ENCODE measurements at regions not wholly inside any gene's neighbourhood (a gene's known extent, or its start where the extent isn't known, plus 50 kb on each side); places are given as distances from the start of the nearest gene placed in this dataset.
"Not testable (repeated sequence)": the region's sequence is repeated elsewhere in the genome, so short reads cannot be mapped to it uniquely, and the experiment has no call there.

DNA sequence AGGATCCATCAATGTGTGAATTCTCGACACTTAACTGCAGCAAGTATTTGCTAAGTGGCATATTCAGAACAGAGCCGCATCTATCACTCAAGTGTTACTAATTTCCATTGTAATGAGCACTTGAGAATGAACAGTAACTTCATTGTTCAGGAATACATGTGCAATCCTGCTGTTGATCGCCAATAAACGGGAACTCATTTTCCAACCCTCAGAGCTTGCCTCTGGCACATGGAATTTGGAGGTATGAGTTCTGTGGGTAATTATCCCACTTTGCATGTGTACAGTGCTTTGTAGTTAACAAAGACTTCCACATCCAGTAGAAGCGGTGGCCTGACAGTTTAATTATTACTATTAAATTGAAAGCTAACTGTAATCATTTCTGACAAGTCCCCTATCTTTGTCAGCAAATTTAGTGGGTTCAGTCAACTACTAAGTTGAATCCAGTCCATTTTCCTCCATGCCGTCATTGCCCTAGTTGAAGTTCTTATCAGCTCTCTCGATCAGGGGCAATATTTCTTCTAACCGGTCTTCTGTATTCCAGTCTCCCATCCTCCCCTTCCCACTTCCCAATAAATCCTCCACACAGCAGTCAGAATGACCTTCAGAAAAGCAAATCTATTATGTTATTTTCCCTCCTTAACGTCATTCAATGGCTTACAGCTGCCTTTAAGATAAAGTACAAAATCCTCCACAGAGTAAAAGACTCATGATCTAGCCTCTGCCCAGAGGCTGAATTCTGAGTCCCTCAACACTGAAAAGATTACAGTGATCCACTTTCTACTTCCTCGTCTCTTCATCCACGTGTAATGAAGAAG lies 62.4 kb upstream of the GBA3 start:
- H3K9me2 ChIP-seq (replicated peaks; ENCODE audit: insufficient read depth, low read length); H2AFZ ChIP-seq (ENCODE audit: low read length); H3K36me3 ChIP-seq (replicated peaks; ENCODE audit: insufficient read depth, low read length); H3K4me1 ChIP-seq (ENCODE audit: low read length); H4K20me1 ChIP-seq (ENCODE audit: insufficient read depth, low read length); H3K4me3 ChIP-seq (ENCODE audit: low read length); DNase-seq; H3K4me2 ChIP-seq (ENCODE audit: low read depth, low read length); H3K9me3 ChIP-seq (replicated peaks; ENCODE audit: insufficient read depth, low read length); H3K79me2 ChIP-seq (ENCODE audit: low read length); H3K9ac ChIP-seq (ENCODE audit: low read length); H3K27ac ChIP-seq (ENCODE audit: low read length); H3K27me3 ChIP-seq (replicated peaks; ENCODE audit: insufficient read depth, low read length); H3F3A ChIP-seq (ENCODE audit: insufficient read depth, low read length): not testable (repeated sequence)

DNA sequence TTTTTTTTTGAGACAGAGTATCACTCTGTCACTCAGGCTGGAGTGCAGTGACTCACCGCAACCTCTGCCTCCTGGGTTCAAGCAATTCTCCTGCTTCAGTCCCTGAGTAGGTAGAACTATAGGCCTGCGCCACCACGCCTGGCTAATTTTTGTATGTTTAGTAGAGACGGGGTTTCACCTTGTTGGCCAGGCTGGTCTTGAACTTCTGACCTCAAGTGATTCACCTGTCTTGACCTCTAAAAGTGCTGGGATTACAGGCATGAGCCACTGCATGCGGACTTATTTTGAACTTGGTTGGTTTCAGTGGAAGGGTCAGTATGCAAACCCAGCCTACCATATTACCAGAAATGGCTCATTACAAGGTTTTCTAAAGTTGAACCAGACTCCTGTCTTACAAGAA lies 61.6 kb upstream of the GBA3 start:
- H3K27me3 ChIP-seq (replicated peaks; ENCODE audit: insufficient read depth, low read length); H3K27ac ChIP-seq (ENCODE audit: low read length); H3K9ac ChIP-seq (ENCODE audit: low read length); DNase-seq; H3K4me3 ChIP-seq (ENCODE audit: low read length); H3K79me2 ChIP-seq (ENCODE audit: low read length); H3K4me2 ChIP-seq (ENCODE audit: low read depth, low read length); H4K20me1 ChIP-seq (ENCODE audit: insufficient read depth, low read length); H3K4me1 ChIP-seq (ENCODE audit: low read length); H2AFZ ChIP-seq (ENCODE audit: low read length); H3K9me2 ChIP-seq (replicated peaks; ENCODE audit: insufficient read depth, low read length); H3F3A ChIP-seq (ENCODE audit: insufficient read depth, low read length); H3K9me3 ChIP-seq (replicated peaks; ENCODE audit: insufficient read depth, low read length); H3K36me3 ChIP-seq (replicated peaks; ENCODE audit: insufficient read depth, low read length): not testable (repeated sequence)

DNA sequence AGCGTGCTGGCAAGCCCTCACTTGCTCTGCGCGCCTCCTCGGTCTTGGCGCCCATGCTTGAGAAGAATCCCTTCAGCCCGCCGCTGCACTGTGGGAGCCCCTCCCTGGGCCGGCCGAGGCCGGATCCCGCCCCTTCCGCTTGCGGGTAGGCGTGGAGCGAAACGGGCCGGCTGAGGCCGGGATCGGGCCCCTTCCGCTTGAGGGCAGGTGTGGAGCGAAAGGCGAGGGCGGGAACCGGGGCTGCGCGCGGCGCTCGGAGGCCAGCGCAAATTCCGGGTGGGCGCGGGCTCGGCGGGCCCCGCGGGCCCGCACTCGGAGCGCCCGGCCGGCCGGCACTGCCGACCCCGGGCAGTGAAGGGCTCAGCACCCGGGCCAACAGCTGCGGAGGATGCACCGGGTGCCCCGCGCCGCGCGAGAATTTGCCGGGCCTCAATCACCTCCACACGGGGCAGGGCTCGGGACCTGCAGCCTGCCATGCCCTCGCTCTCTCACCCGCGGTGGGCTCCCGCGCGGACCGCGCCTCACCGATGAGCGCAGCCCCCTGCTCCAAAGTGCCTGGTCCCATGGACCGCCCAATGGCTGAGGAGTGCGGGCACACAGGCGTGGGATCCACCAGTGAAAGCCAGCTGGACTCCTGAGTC lies 58.1 kb upstream of the GBA3 start:
- Histone ChIP-seq H3F3A (ENCODE audit: insufficient read depth, low read length) (no peaks in the 10 kb centered on the region), H3K4me3 (ENCODE audit: low read length) (no peak overlapping the region), H3K4me1 (ENCODE audit: low read length) (no peaks in the 10 kb centered on the region), H3K27me3 (replicated peaks; ENCODE audit: insufficient read depth, low read length) (no peaks in the 10 kb centered on the region), H3K4me2 (ENCODE audit: low read depth, low read length) (no peak overlapping the region), H2AFZ (ENCODE audit: low read length) (no peak overlapping the region), H3K9me3 (replicated peaks; ENCODE audit: insufficient read depth, low read length) (no peaks in the 10 kb centered on the region), H3K79me2 (ENCODE audit: low read length) (no peaks in the 10 kb centered on the region), H3K9me2 (replicated peaks; ENCODE audit: insufficient read depth, low read length) (no peaks in the 10 kb centered on the region), H3K27ac (ENCODE audit: low read length) (no peak overlapping the region), H3K36me3 (replicated peaks; ENCODE audit: insufficient read depth, low read length) (no peaks in the 10 kb centered on the region), H4K20me1 (ENCODE audit: insufficient read depth, low read length) (no peaks in the 10 kb centered on the region), H3K9ac (ENCODE audit: low read length) (no peak overlapping the region)
- TF ChIP-seq EZH2phosphoT487 (IDR thresholded peaks at IDR 0.05; ENCODE audit: low read length) (no peak), EZH2 (optimal IDR thresholded peaks at IDR 0.05; ENCODE audit: low read depth, low read length) (no peak)
- TF ChIP-seq, protein P1, sequence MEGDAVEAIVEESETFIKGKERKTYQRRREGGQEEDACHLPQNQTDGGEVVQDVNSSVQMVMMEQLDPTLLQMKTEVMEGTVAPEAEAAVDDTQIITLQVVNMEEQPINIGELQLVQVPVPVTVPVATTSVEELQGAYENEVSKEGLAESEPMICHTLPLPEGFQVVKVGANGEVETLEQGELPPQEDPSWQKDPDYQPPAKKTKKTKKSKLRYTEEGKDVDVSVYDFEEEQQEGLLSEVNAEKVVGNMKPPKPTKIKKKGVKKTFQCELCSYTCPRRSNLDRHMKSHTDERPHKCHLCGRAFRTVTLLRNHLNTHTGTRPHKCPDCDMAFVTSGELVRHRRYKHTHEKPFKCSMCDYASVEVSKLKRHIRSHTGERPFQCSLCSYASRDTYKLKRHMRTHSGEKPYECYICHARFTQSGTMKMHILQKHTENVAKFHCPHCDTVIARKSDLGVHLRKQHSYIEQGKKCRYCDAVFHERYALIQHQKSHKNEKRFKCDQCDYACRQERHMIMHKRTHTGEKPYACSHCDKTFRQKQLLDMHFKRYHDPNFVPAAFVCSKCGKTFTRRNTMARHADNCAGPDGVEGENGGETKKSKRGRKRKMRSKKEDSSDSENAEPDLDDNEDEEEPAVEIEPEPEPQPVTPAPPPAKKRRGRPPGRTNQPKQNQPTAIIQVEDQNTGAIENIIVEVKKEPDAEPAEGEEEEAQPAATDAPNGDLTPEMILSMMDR (IDR thresholded peaks at IDR 0.05; ENCODE audit: low read length) = no peak
- DNase-seq = no peak

DNA sequence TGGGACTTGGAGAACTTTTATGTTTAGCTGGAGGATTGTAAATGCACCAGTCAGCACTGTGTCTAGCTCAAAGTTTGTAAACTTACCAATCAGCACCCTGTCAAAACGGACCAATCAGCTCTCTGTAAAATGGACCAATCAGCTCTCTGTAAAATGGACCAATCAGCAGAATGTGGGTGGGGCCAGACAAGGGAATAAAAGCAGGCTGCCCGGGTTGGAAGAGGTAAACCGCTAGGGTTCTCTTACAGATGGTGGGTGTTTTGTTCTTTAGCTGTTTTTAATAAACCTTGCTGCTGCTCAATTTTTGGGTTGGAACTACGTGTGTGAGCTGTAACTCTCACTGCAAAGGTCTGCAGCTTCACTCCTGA lies 57.6 kb upstream of the GBA3 start:
- H3K9ac ChIP-seq (ENCODE audit: low read length); H2AFZ ChIP-seq (ENCODE audit: low read length); H3K4me3 ChIP-seq (ENCODE audit: low read length): not testable (repeated sequence)

More for the DNA sequence above, 57.6 kb upstream of the GBA3 start:
- H3K79me2 ChIP-seq (ENCODE audit: low read length); H3K9me2 ChIP-seq (replicated peaks; ENCODE audit: insufficient read depth, low read length); H3K9me3 ChIP-seq (replicated peaks; ENCODE audit: insufficient read depth, low read length); H3K27me3 ChIP-seq (replicated peaks; ENCODE audit: insufficient read depth, low read length); DNase-seq; H3K4me2 ChIP-seq (ENCODE audit: low read depth, low read length); H3K36me3 ChIP-seq (replicated peaks; ENCODE audit: insufficient read depth, low read length); H3F3A ChIP-seq (ENCODE audit: insufficient read depth, low read length); H4K20me1 ChIP-seq (ENCODE audit: insufficient read depth, low read length); H3K4me1 ChIP-seq (ENCODE audit: low read length); H3K27ac ChIP-seq (ENCODE audit: low read length): not testable (repeated sequence)
